HEK293T (cell line): ENCODE measurements at regions not wholly inside any gene's neighbourhood (a gene's known extent, or its start where the extent isn't known, plus 50 kb on each side); places are given as distances from the start of the nearest gene placed in this dataset.

Experiments used
- ARNT ChIP-seq: fragments of 450-650 bp; IDR thresholded peaks from 2 replicates; pipeline ENCODE4 v1.6.1; 2017; ENCODE audit warnings: mild to moderate bottlenecking
- BHLHE40 ChIP-seq: fragments of 450-650 bp; IDR thresholded peaks from 2 replicates; pipeline ENCODE4 v1.6.1; 2016; ENCODE audit warnings: mild to moderate bottlenecking, moderate library complexity, borderline replicate concordance
- ELF4 ChIP-seq: fragments of 450-650 bp; IDR thresholded peaks from 2 replicates; pipeline ENCODE4 v1.6.1; 2017; ENCODE audit warnings: antibody characterized with exemption
- FOXA1 ChIP-seq: fragments of 450-650 bp; IDR thresholded peaks from 2 replicates; pipeline ENCODE4 v1.6.1; 2016; ENCODE audit warnings: mild to moderate bottlenecking
- FOXK2 ChIP-seq: fragments of 450-650 bp; IDR thresholded peaks from 2 replicates; pipeline ENCODE4 v1.6.1; 2016; ENCODE audit warnings: mild to moderate bottlenecking
- FOXM1 ChIP-seq: fragments of 450-650 bp; IDR thresholded peaks from 2 replicates; pipeline ENCODE4 v1.6.1; 2017; ENCODE audit warnings: mild to moderate bottlenecking, borderline replicate concordance
- HDGF ChIP-seq: fragments of 450-650 bp; IDR thresholded peaks from 2 replicates; pipeline ENCODE4 v1.6.1; 2017; ENCODE audit warnings: antibody characterized with exemption, borderline replicate concordance
- LEF1 ChIP-seq: fragments of 450-650 bp; IDR thresholded peaks from 2 replicates; pipeline ENCODE4 v1.6.1; 2017; ENCODE audit warnings: mild to moderate bottlenecking, borderline replicate concordance
- NFRKB ChIP-seq: fragments of 450-650 bp; IDR thresholded peaks from 2 replicates; pipeline ENCODE4 v1.6.1; 2016; ENCODE audit warnings: mild to moderate bottlenecking, moderate library complexity
- SP1 ChIP-seq: fragments of 450-650 bp; IDR thresholded peaks from 2 replicates; pipeline ENCODE4 v1.6.1; 2017
- SUZ12 ChIP-seq: fragments of 450-650 bp; IDR thresholded peaks from 2 replicates; pipeline ENCODE4 v1.6.1; 2016; ENCODE audit warnings: mild to moderate bottlenecking
- TARDBP ChIP-seq: fragments of 450-650 bp; IDR thresholded peaks from 2 replicates; pipeline ENCODE4 v1.6.1; 2016
- ZNF384 ChIP-seq: fragments of 450-650 bp; IDR thresholded peaks from 2 replicates; pipeline ENCODE4 v1.6.1; 2016
- TF ChIP-seq, protein P1 (sequence below): fragments of 450-650 bp; IDR thresholded peaks from 2 replicates; pipeline ENCODE4 v1.6.1; 2016

DNA sequence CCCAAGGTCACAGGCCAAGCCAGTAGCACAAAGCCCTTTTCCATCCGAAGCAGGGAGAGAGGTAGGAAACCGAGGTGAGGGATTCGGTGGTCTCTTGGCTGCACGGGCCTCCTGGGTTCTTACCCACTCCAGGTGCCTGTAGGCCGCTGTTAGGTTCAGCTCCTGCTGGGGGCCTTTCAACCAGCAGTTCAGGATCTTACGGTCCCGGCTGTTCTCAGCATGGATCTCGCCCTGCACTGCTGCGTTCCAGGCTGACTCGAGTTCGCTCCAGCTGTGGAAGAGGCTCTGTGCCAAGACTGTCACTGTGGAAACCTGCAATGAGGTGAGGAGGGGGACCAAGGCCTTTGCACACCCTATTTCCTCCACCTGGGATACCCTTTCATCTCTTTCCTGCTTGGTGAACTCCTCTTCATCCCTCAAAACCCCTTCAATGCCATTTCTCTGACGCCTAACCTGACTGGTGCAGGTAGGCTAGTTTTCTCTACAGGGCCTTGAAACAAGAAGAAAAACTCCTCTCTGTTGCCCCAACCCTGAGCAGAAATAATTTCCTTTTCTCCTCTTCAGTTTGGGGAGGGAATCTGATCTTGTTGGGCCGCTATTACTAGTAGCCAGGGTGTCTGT lies 103.6 kb downstream of the RMI2 start:
- TF ChIP-seq FOXK2 (no peak), TARDBP (no peak), FOXM1 (no peak), ARNT (no peak), SP1 (no peak), BHLHE40 (no peak), HDGF (no peak), ELF4 (no peak), ZNF384 (no peak), FOXA1 (no peak), NFRKB (no peak), SUZ12 (no peak), LEF1 (no peak)
- TF ChIP-seq, protein P1, sequence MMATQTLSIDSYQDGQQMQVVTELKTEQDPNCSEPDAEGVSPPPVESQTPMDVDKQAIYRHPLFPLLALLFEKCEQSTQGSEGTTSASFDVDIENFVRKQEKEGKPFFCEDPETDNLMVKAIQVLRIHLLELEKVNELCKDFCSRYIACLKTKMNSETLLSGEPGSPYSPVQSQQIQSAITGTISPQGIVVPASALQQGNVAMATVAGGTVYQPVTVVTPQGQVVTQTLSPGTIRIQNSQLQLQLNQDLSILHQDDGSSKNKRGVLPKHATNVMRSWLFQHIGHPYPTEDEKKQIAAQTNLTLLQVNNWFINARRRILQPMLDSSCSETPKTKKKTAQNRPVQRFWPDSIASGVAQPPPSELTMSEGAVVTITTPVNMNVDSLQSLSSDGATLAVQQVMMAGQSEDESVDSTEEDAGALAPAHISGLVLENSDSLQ, result no peak
